ENCODE measurements at regions not wholly inside any gene's neighbourhood (a gene's known extent, or its start where the extent isn't known, plus 50 kb on each side); places are given as distances from the start of the nearest gene placed in this dataset.

GRCh38 chr6:845101-845500, 152.2 kb upstream of the EXOC2 start:
- no CpG with 5 or more reads among the region's 2 CpGs for WGBS (ENCODE audit: insufficient coverage)
- H3K4me3 Mint-ChIP-seq: no peak overlapping the region
- no peak overlapping the region for H3K27ac ChIP-seq (ENCODE audit: low read length)
- POLR2A ChIA-PET: no interaction called here
- no peaks in the 10 kb centered on the region for H3K36me3 Mint-ChIP-seq
- CTCF ChIA-PET: no interaction called here
- H3K4me3 ChIP-seq (ENCODE audit: control insufficient read depth in 1 of 2, extremely low read depth in 1 of 2, low read length in 1 of 2): no peak overlapping the region
- no peak for ATAC-seq (replicated peaks in 1 of 4)
- no peak overlapping the region for H3K27ac Mint-ChIP-seq
- H3K27me3 Mint-ChIP-seq: peaks cover 27 to 29% of the 10 kb centered on the region in 2 donors
- H3K36me3 ChIP-seq (ENCODE audit: control insufficient read depth in 2 of 2, extremely low read depth in 1 of 2, insufficient read depth in 1 of 2, low read length in 1 of 2): no peaks in the 10 kb centered on the region
- H3K27me3 ChIP-seq (replicated peaks in 1 of 2; ENCODE audit: control insufficient read depth in 2 of 2, extremely low read depth in 1 of 2, insufficient read depth in 2 of 2, low read length in 1 of 2): peaks cover 0 to 11% of the 10 kb centered on the region in 2 experiments
- no peaks in the 10 kb centered on the region for H3K9me3 ChIP-seq
- H3K4me1 ChIP-seq (ENCODE audit: control insufficient read depth in 1 of 2, extremely low read depth in 1 of 2, insufficient read depth in 2 of 2, low read length in 2 of 2): no peaks in the 10 kb centered on the region
- no peak for DNase-seq
- H3K9me3 Mint-ChIP-seq: peaks cover 0 to 6% (median 4%) of the 10 kb centered on the region in 3 donors
- no peaks in the 10 kb centered on the region for H3K4me1 Mint-ChIP-seq

GRCh38 chr6:842141-842540, 149.2 kb upstream of the EXOC2 start:
- H3K27me3 ChIP-seq (replicated peaks in 1 of 2; ENCODE audit: control insufficient read depth in 2 of 2, extremely low read depth in 1 of 2, insufficient read depth in 2 of 2, low read length in 1 of 2): peaks cover 0 to 9% of the 10 kb centered on the region in 2 experiments
- WGBS (ENCODE audit: insufficient coverage): 27% methylated on average over 2 of the region's 9 CpGs
- ATAC-seq (replicated peaks in 1 of 4) (no peak), DNase-seq (no peak)
- H3K36me3 ChIP-seq (ENCODE audit: control insufficient read depth in 2 of 2, extremely low read depth in 1 of 2, insufficient read depth in 1 of 2, low read length in 1 of 2): no peaks in the 10 kb centered on the region
- peaks cover 22 to 31% of the 10 kb centered on the region in 2 donors for H3K27me3 Mint-ChIP-seq
- POLR2A ChIA-PET: no interaction called here
- no peaks in the 10 kb centered on the region for H3K4me1 ChIP-seq (ENCODE audit: control insufficient read depth in 1 of 2, extremely low read depth in 1 of 2, insufficient read depth in 2 of 2, low read length in 2 of 2)
- H3K4me3 Mint-ChIP-seq: no peak overlapping the region
- H3K4me3 ChIP-seq (ENCODE audit: control insufficient read depth in 1 of 2, extremely low read depth in 1 of 2, low read length in 1 of 2): no peak overlapping the region
- H3K36me3 Mint-ChIP-seq: no peaks in the 10 kb centered on the region
- CTCF ChIA-PET: no interaction called here
- no peak overlapping the region for H3K27ac Mint-ChIP-seq
- H3K4me1 Mint-ChIP-seq: no peaks in the 10 kb centered on the region
- H3K9me3 Mint-ChIP-seq: peaks cover 0 to 10% (median 0%) of the 10 kb centered on the region in 3 donors
- no peak overlapping the region for H3K27ac ChIP-seq (ENCODE audit: low read length)
- no peaks in the 10 kb centered on the region for H3K9me3 ChIP-seq

- CTCF ChIA-PET: no interaction called here
- peaks cover 0 to 10% (median 0%) of the 10 kb centered on the region in 3 donors for H3K9me3 Mint-ChIP-seq
Measured at GRCh38 chr6:841569-841968, 148.6 kb upstream of the EXOC2 start.

DNA sequence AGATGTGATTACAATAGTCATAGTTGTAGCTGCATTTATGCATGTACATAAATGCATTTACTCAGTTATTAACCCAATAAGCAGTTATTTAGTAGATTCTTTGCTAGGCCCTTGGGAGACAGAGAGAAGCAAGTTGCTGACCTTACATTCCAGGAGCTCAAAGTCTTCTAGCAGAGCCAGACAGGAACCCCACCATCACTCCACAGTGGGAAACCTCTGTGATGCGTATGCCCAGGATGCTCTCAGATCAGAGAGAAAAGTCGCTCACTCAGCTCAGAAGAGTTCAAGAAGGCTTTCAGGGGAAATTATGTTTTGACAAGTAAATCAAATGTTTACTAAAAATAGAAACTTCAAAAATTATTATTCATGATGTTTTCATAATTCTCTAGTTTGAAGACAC, 146.3 kb upstream of the EXOC2 start:
- Mint-ChIP-seq H3K4me3 (no peak overlapping the region), H3K36me3 (no peaks in the 10 kb centered on the region), H3K27me3 (peaks cover 25 to 33% of the 10 kb centered on the region in 2 donors), H3K27ac (no peak overlapping the region), H3K4me1 (no peaks in the 10 kb centered on the region), H3K9me3 (peaks cover 0 to 10% (median 3%) of the 10 kb centered on the region in 3 donors)
- DNase-seq: no peak
- Histone ChIP-seq H3K9me3 (no peaks in the 10 kb centered on the region), H3K36me3 (ENCODE audit: control insufficient read depth in 2 of 2, extremely low read depth in 1 of 2, insufficient read depth in 1 of 2, low read length in 1 of 2) (no peaks in the 10 kb centered on the region), H3K4me1 (ENCODE audit: control insufficient read depth in 1 of 2, extremely low read depth in 1 of 2, insufficient read depth in 2 of 2, low read length in 2 of 2) (no peaks in the 10 kb centered on the region), H3K27ac (ENCODE audit: low read length) (no peak overlapping the region), H3K4me3 (ENCODE audit: control insufficient read depth in 1 of 2, extremely low read depth in 1 of 2, low read length in 1 of 2) (no peak overlapping the region), H3K27me3 (replicated peaks in 1 of 2; ENCODE audit: control insufficient read depth in 2 of 2, extremely low read depth in 1 of 2, insufficient read depth in 2 of 2, low read length in 1 of 2) (peaks cover 0 to 6% of the 10 kb centered on the region in 2 experiments)
- WGBS (ENCODE audit: insufficient coverage): no CpG with 5 or more reads among the region's 2 CpGs
- ChIA-PET CTCF (no interaction called here), POLR2A (no interaction called here)
- ATAC-seq (replicated peaks in 1 of 4): no peak

More at GRCh38 chr6:841569-841968, 148.6 kb upstream of the EXOC2 start:
- ATAC-seq (replicated peaks in 1 of 4) (no peak), DNase-seq (no peak)
- 87% methylated on average over 3 of the region's 6 CpGs for WGBS (ENCODE audit: insufficient coverage)
- no peaks in the 10 kb centered on the region for H3K36me3 Mint-ChIP-seq
- H3K27me3 ChIP-seq (replicated peaks in 1 of 2; ENCODE audit: control insufficient read depth in 2 of 2, extremely low read depth in 1 of 2, insufficient read depth in 2 of 2, low read length in 1 of 2): peaks cover 0 to 9% of the 10 kb centered on the region in 2 experiments
- no peaks in the 10 kb centered on the region for H3K9me3 ChIP-seq
- H3K4me3 Mint-ChIP-seq: no peak overlapping the region
- no peaks in the 10 kb centered on the region for H3K4me1 Mint-ChIP-seq
- H3K4me1 ChIP-seq (ENCODE audit: control insufficient read depth in 1 of 2, extremely low read depth in 1 of 2, insufficient read depth in 2 of 2, low read length in 2 of 2): no peaks in the 10 kb centered on the region
- no peaks in the 10 kb centered on the region for H3K36me3 ChIP-seq (ENCODE audit: control insufficient read depth in 2 of 2, extremely low read depth in 1 of 2, insufficient read depth in 1 of 2, low read length in 1 of 2)
- peaks cover 23 to 31% of the 10 kb centered on the region in 2 donors for H3K27me3 Mint-ChIP-seq
- POLR2A ChIA-PET: no interaction called here
- no peak overlapping the region for H3K27ac Mint-ChIP-seq
- H3K27ac ChIP-seq (ENCODE audit: low read length): no peak overlapping the region
- H3K4me3 ChIP-seq (ENCODE audit: control insufficient read depth in 1 of 2, extremely low read depth in 1 of 2, low read length in 1 of 2): no peak overlapping the region

- Mint-ChIP-seq H3K27me3 (peaks cover 23 to 28% of the 10 kb centered on the region in 2 donors), H3K4me1 (no peaks in the 10 kb centered on the region), H3K4me3 (no peak overlapping the region), H3K9me3 (peaks cover 0 to 14% (median 7%) of the 10 kb centered on the region in 3 donors), H3K27ac (no peak overlapping the region), H3K36me3 (no peaks in the 10 kb centered on the region)
- H3K27me3 ChIP-seq (replicated peaks in 1 of 2; ENCODE audit: control insufficient read depth in 2 of 2, extremely low read depth in 1 of 2, insufficient read depth in 2 of 2, low read length in 1 of 2): peaks cover 0 to 6% of the 10 kb centered on the region in 2 experiments
- ChIA-PET POLR2A (no interaction called here), CTCF (no interaction called here)
- H3K4me1 ChIP-seq (ENCODE audit: control insufficient read depth in 1 of 2, extremely low read depth in 1 of 2, insufficient read depth in 2 of 2, low read length in 2 of 2): no peaks in the 10 kb centered on the region
- H3K36me3 ChIP-seq (ENCODE audit: control insufficient read depth in 2 of 2, extremely low read depth in 1 of 2, insufficient read depth in 1 of 2, low read length in 1 of 2): no peaks in the 10 kb centered on the region
- no peak overlapping the region for H3K27ac ChIP-seq (ENCODE audit: low read length)
- DNase-seq (no peak), ATAC-seq (replicated peaks in 1 of 4) (no peak)
- no peaks in the 10 kb centered on the region for H3K9me3 ChIP-seq
- 100% methylated on average over 2 of the region's 4 CpGs for WGBS (ENCODE audit: insufficient coverage)
- no peak overlapping the region for H3K4me3 ChIP-seq (ENCODE audit: control insufficient read depth in 1 of 2, extremely low read depth in 1 of 2, low read length in 1 of 2)
Measured at GRCh38 chr6:837380-837779, 144.4 kb upstream of the EXOC2 start.

DNA sequence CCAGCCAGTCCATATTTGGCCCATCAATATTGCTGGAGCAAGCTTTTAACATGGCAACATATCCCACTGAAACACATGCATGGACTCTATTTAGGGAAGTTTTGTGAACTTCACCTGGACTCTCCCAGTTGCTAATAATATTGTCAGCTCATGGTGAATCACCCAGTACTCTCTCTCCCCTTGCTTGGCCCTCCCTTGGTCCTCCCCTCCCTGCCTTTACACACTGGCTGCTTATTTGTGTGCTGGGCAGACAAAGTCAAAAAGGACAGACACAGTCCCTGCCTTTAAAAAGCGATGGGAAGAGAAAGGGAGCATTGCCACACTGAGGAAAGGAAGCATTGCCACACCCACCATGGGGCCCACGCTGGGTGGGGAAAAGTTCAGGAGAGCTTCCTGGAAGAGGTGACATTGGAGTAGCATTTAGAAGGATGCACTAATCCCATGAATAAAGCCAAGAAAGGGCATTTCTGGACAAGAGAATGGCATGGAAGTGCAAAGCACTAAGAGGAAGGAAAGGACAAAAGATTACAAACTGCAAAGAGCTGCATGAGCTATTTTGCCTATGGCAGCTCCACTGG, 143.4 kb upstream of the EXOC2 start:
- Histone ChIP-seq H3K27ac (ENCODE audit: low read length) (no peak overlapping the region), H3K36me3 (ENCODE audit: control insufficient read depth in 2 of 2, extremely low read depth in 1 of 2, insufficient read depth in 1 of 2, low read length in 1 of 2) (no peaks in the 10 kb centered on the region), H3K27me3 (replicated peaks in 1 of 2; ENCODE audit: control insufficient read depth in 2 of 2, extremely low read depth in 1 of 2, insufficient read depth in 2 of 2, low read length in 1 of 2) (no peaks in the 10 kb centered on the region), H3K9me3 (no peaks in the 10 kb centered on the region), H3K4me1 (ENCODE audit: control insufficient read depth in 1 of 2, extremely low read depth in 1 of 2, insufficient read depth in 2 of 2, low read length in 2 of 2) (no peaks in the 10 kb centered on the region), H3K4me3 (ENCODE audit: control insufficient read depth in 1 of 2, extremely low read depth in 1 of 2, low read length in 1 of 2) (no peak overlapping the region)
- DNase-seq (no peak), ATAC-seq (replicated peaks in 1 of 4) (no peak)
- Mint-ChIP-seq H3K27ac (no peak overlapping the region), H3K27me3 (peaks cover 16 to 20% of the 10 kb centered on the region in 2 donors), H3K4me1 (no peaks in the 10 kb centered on the region), H3K9me3 (peaks cover 2 to 14% (median 9%) of the 10 kb centered on the region in 3 donors), H3K4me3 (no peak overlapping the region), H3K36me3 (no peaks in the 10 kb centered on the region)
- CTCF ChIA-PET: no interaction called here
- POLR2A ChIA-PET: no interaction called here
- 67% methylated on average over 2 of the region's 2 CpGs for WGBS (ENCODE audit: insufficient coverage)
